DOHH2 (cell line): ENCODE measurements at regions not wholly inside any gene's neighbourhood (a gene's known extent, or its start where the extent isn't known, plus 50 kb on each side); places are given as distances from the start of the nearest gene placed in this dataset.

ENCODE experiments used
- EZH2phosphoT487 ChIP-seq: fragments of 200-600 bp; sonication (generic); IDR thresholded peaks from 2 replicates; pipeline ENCODE4 v1.6.1; 2017; ENCODE audit warnings: borderline replicate concordance, mild to moderate bottlenecking, antibody characterized with exemption, low read length, moderate library complexity, mixed read lengths
- TF ChIP-seq, protein P1 (sequence below): fragments of 200-600 bp; sonication (generic); IDR thresholded peaks from one replicate; pipeline ENCODE4 v1.5.1; 2014; ENCODE audit warnings: antibody characterized with exemption, mild to moderate bottlenecking, low read depth, low read length; ENCODE audit not compliant: poor library complexity, severe bottlenecking

DNA sequence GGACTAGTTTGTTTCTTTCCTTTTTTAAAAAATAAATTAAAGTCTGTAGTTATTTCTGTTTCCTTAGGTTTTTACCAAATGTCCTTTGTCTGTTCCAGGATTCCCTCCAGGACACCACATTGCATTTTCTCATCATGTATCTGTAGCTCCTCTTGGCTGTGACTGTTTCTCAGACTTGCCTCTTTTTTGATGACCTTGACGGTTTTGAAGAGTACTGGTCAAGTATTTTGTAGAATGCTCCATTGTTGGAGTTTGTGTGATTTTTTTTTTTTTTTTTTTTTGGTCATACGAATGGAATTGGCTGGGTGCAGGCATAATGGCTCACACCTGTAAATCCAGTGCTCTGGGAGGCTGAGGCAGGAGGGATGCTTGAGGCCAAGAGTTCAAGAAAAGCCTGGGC lies 127.1 kb upstream of the BMPER start:
- TF ChIP-seq, protein P1, sequence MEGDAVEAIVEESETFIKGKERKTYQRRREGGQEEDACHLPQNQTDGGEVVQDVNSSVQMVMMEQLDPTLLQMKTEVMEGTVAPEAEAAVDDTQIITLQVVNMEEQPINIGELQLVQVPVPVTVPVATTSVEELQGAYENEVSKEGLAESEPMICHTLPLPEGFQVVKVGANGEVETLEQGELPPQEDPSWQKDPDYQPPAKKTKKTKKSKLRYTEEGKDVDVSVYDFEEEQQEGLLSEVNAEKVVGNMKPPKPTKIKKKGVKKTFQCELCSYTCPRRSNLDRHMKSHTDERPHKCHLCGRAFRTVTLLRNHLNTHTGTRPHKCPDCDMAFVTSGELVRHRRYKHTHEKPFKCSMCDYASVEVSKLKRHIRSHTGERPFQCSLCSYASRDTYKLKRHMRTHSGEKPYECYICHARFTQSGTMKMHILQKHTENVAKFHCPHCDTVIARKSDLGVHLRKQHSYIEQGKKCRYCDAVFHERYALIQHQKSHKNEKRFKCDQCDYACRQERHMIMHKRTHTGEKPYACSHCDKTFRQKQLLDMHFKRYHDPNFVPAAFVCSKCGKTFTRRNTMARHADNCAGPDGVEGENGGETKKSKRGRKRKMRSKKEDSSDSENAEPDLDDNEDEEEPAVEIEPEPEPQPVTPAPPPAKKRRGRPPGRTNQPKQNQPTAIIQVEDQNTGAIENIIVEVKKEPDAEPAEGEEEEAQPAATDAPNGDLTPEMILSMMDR, result no peak
- TF ChIP-seq EZH2phosphoT487, result no peak
